Colonic mucosa (tissue), 4 donors: ENCODE measurements at regions not wholly inside any gene's neighbourhood (a gene's known extent, or its start where the extent isn't known, plus 50 kb on each side); places are given as distances from the start of the nearest gene placed in this dataset.

Experiments used
- DNase-seq: peaks from one replicate; pipeline ENCODE4 v3.0.0-alpha.2; 2020
- H3K27ac ChIP-seq: fragments of 200-600 bp; one replicate; pipeline ENCODE4 v1.8.0; 2021
- H3K27me3 ChIP-seq: fragments of 200-600 bp; one replicate; pipeline ENCODE4 v1.8.0; 2021
- H3K36me3 ChIP-seq: fragments of 200-600 bp; one replicate; pipeline ENCODE4 v1.8.0; 2021
- H3K4me1 ChIP-seq: fragments of 200-600 bp; one replicate; pipeline ENCODE4 v1.8.0; 2021; ENCODE audit warnings: mild to moderate bottlenecking
- H3K4me3 ChIP-seq: fragments of 200-600 bp; one replicate; pipeline ENCODE4 v1.8.0; 2021
- H3K9ac ChIP-seq, 2 donors: one replicate each; pipeline ENCODE4 v1.7.0; 2013; ENCODE audit warnings: control low read depth in 2 of 2, low read depth in 2 of 2, low read length in 2 of 2
- H3K9me3 ChIP-seq: fragments of 200-600 bp; one replicate; pipeline ENCODE4 v1.8.0; 2021
- intact Hi-C: fragments of 100-400 bp; cut with DNase I; formaldehyde crosslinking; loops from one replicate; pipeline ENCODE4 v1.14.1; 2022
- TF ChIP-seq, protein P1 (sequence below): fragments of 200-600 bp; IDR thresholded peaks from one replicate; pipeline ENCODE4 v1.8.0; 2022; ENCODE audit warnings: antibody characterized with exemption, mild to moderate bottlenecking
- donor health status: healthy.
- donor health status: DM: no; HTN: no; CAD: no.
- donor health status: DM: no; HTN: no; CAD: no.

DNA sequence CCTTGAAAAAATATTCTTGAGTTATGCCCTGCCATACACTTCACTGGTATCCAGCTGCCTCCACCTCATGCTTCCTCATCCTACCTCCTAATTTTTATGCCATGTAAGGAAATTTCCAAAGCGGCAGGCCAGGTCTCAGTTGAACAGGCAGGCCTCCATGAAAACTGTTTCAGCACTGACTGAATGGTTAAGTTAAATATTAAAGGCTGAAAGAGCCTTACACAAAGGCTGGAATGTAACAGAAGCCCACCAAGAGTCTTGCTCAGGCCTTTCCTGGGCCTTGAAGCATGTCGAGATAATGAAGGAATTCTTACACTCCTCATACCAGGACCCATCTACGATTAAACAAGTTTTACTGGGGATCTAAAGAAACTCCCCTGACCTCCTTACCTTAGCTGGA is 359.6 kb upstream of the NOCT start:
- TF ChIP-seq, protein P1, sequence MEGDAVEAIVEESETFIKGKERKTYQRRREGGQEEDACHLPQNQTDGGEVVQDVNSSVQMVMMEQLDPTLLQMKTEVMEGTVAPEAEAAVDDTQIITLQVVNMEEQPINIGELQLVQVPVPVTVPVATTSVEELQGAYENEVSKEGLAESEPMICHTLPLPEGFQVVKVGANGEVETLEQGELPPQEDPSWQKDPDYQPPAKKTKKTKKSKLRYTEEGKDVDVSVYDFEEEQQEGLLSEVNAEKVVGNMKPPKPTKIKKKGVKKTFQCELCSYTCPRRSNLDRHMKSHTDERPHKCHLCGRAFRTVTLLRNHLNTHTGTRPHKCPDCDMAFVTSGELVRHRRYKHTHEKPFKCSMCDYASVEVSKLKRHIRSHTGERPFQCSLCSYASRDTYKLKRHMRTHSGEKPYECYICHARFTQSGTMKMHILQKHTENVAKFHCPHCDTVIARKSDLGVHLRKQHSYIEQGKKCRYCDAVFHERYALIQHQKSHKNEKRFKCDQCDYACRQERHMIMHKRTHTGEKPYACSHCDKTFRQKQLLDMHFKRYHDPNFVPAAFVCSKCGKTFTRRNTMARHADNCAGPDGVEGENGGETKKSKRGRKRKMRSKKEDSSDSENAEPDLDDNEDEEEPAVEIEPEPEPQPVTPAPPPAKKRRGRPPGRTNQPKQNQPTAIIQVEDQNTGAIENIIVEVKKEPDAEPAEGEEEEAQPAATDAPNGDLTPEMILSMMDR = no peak
- no peaks in the 10 kb centered on the region for H3K27me3 ChIP-seq
- no peaks in the 10 kb centered on the region for H3K36me3 ChIP-seq
- DNase-seq = no peak
- intact Hi-C loops = no loop called here
- H3K27ac ChIP-seq = no peak overlapping the region
- no peaks in the 10 kb centered on the region for H3K9me3 ChIP-seq
- H3K9ac ChIP-seq = no peak overlapping the region
- no peaks in the 10 kb centered on the region for H3K4me1 ChIP-seq
- no peak overlapping the region for H3K4me3 ChIP-seq

DNA sequence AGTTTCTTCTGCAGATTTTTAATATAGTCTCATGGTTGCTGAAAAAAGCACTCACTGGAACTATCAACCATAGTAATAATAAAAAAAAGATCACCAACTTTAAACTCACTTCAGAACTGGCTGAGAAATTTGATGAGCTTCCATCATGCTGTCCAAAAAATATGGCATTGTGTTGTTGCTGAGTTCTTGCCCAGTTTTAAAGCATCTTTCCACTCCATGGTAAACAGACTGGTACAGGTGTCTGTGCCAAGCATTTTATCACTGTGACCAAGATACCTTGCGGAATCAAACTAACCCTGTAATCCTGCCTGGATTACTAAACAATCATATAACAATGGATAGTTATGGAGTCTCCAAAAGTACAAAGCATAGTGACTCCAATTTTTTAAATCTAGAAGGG is 360.3 kb upstream of the NOCT start:
- Histone ChIP-seq H3K36me3 (no peaks in the 10 kb centered on the region), H3K27me3 (no peaks in the 10 kb centered on the region), H3K27ac (no peak overlapping the region), H3K9me3 (no peaks in the 10 kb centered on the region), H3K4me3 (no peak overlapping the region), H3K4me1 (no peaks in the 10 kb centered on the region), H3K9ac (no peak overlapping the region)
- no peak for DNase-seq
- intact Hi-C loops = no loop called here
- TF ChIP-seq, protein P1 = no peak

DNA sequence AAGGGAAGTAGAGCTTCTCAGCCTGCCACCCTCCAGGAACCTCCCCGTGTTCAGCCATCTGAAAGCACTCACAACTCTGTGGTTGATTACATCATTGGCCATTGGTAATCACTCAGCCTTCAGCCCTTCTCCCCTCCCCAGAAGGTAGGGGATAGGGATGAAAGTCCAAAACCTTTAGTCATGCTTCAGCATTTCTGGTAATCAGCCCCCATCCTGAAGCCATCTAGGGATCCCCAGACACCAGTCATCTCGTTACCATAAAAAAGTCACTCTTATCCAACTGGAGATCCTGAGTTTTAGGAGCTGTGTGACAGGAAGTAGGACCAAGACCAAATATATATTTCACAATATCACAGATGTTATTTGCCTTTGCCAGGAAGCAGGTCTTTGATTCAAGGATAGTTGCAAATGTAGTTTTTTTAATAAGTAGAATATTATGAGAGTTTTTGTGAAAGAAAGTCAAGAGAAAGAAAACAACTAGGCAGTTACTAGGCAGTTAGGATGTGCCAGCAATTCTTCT is 364.6 kb upstream of the NOCT start:
- Histone ChIP-seq H3K9me3 (no peaks in the 10 kb centered on the region), H3K27ac (no peak overlapping the region), H3K4me1 (no peaks in the 10 kb centered on the region), H3K27me3 (no peaks in the 10 kb centered on the region), H3K36me3 (no peaks in the 10 kb centered on the region), H3K4me3 (no peak overlapping the region), H3K9ac (no peak overlapping the region)
- intact Hi-C loops = no loop called here
- no peak for DNase-seq
- TF ChIP-seq, protein P1 = no peak

DNA sequence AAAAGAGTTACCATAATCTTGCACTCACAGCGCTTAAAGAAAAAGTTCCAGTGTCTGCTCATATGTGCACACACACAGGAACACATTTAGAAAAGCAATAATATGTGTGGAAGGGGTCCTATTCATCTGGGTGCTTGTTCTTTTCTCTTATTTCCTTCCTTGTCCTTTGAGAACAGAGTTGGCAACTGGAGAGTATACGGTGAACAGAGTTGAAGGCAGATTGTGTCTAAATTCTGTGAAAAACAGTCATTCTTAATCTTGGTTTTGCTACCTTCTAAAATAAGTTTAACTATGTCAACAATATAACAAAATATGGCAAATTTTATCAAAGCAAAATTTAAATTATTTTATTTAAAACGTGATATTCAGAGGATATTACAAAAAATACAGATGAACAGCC is 365.1 kb upstream of the NOCT start:
- intact Hi-C loops = no loop called here
- DNase-seq = no peak
- H3K9me3 ChIP-seq = no peaks in the 10 kb centered on the region
- H3K27me3 ChIP-seq = no peaks in the 10 kb centered on the region
- H3K9ac ChIP-seq = no peak overlapping the region
- no peak overlapping the region for H3K4me3 ChIP-seq
- no peak overlapping the region for H3K27ac ChIP-seq
- H3K4me1 ChIP-seq = no peaks in the 10 kb centered on the region
- TF ChIP-seq, protein P1 = no peak
- H3K36me3 ChIP-seq = no peaks in the 10 kb centered on the region

DNA sequence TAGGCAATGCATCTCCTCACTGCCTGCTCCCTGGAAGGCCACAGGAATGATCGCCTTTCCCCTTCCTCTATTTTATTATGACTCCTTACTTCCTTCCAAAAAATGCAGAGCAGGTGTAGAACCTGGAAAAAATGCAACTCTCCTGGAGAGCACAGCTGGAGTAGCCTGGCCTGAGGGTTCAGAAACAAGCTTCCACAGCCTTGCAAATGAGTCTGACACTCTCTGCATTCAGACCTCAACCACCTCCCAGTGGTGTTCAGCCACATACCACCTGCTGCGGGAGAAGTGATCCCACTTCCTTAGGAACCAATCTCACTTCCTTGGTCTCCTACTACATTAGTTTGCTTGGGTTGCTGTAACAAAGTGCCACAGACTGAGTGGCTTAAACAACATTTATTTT is 368.1 kb upstream of the NOCT start:
- Histone ChIP-seq H3K36me3 (no peaks in the 10 kb centered on the region), H3K9me3 (no peaks in the 10 kb centered on the region), H3K27me3 (no peaks in the 10 kb centered on the region), H3K4me1 (no peaks in the 10 kb centered on the region), H3K9ac (no peak overlapping the region), H3K27ac (no peak overlapping the region), H3K4me3 (no peak overlapping the region)
- no peak for DNase-seq
- TF ChIP-seq, protein P1 = no peak
- intact Hi-C loops = no loop called here

DNA sequence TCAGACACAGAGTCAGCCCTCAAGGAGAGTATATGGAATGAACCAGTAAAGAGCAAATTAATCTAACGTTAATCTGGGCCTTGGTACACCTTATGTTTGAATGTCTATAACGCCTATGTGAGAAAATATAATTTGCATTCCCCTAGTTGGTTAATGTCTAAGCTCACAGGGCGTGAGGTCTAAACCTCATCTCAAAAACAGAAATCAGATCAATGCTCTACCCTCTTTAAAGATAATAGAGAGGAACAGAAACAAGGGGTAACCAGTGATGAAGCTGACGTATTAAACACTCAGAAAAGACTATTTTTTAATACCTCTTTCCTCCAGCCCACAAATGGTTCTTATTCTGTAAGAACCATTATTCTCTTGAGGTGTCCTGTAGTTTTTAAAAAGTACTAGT is 369.2 kb upstream of the NOCT start:
- Histone ChIP-seq H3K36me3 (no peaks in the 10 kb centered on the region), H3K27ac (no peak overlapping the region), H3K27me3 (no peaks in the 10 kb centered on the region), H3K9ac (no peak overlapping the region), H3K4me3 (no peak overlapping the region), H3K4me1 (no peaks in the 10 kb centered on the region), H3K9me3 (no peaks in the 10 kb centered on the region)
- TF ChIP-seq, protein P1 = no peak
- intact Hi-C loops = no loop called here
- no peak for DNase-seq
